NCI-H510A treated with DMSO at 0.1 percent for 48 hours (cell line): ENCODE measurements at regions not wholly inside any gene's neighbourhood (a gene's known extent, or its start where the extent isn't known, plus 50 kb on each side); places are given as distances from the start of the nearest gene placed in this dataset.
A peak's percentile ranks its signal among the peaks of the same experiment; 100 is the strongest.

Experiments
- DNase-seq: peaks from one replicate; lab custom pipeline; 2025; lab: John Stamatoyannopoulos, UW

- no peak for DNase-seq
These were observed 422.5 kb downstream of the LPIN1 start for GRCh38 chr2:12168791-12169388.

GRCh38 chr2:12169721-12170120, 423.3 kb downstream of the LPIN1 start:
- DNase-seq: no peak

- no peak for DNase-seq
These were observed 423.7 kb downstream of the LPIN1 start for GRCh38 chr2:12170121-12170520.

- no peak for DNase-seq
These were observed 427.0 kb downstream of the LPIN1 start for GRCh38 chr2:12173271-12173942.

GRCh38 chr2:12173943-12174340, 427.5 kb downstream of the LPIN1 start:
- DNase-seq: no peak

- no peak for DNase-seq
These were observed 428.9 kb downstream of the LPIN1 start for GRCh38 chr2:12175323-12175722.

- DNase-seq: peak; percentile 44
These were observed 430.4 kb downstream of the LPIN1 start for GRCh38 chr2:12176623-12177454.

GRCh38 chr2:12177455-12178288, 431.2 kb downstream of the LPIN1 start:
- no peak for DNase-seq

- no peak for DNase-seq
These were observed 432.1 kb downstream of the LPIN1 start for GRCh38 chr2:12178289-12179080.

GRCh38 chr2:12180031-12180430, 433.6 kb downstream of the LPIN1 start:
- DNase-seq: no peak

GRCh38 chr2:12183032-12183645, 436.7 kb downstream of the LPIN1 start:
- no peak for DNase-seq

GRCh38 chr2:12192762-12193161, 446.3 kb downstream of the LPIN1 start:
- DNase-seq: no peak

GRCh38 chr2:12194968-12195367, 448.5 kb downstream of the LPIN1 start:
- DNase-seq: no peak

GRCh38 chr2:12196495-12196894, 450.1 kb downstream of the LPIN1 start:
- DNase-seq: no peak

- no peak for DNase-seq
These were observed 450.7 kb downstream of the LPIN1 start for GRCh38 chr2:12197133-12197532.

GRCh38 chr2:12199491-12200211, 453.2 kb downstream of the LPIN1 start:
- no peak for DNase-seq

GRCh38 chr2:12201369-12201768, 454.9 kb downstream of the LPIN1 start:
- no peak for DNase-seq

GRCh38 chr2:12202313-12203075, 456.1 kb downstream of the LPIN1 start:
- no peak for DNase-seq

- no peak for DNase-seq
These were observed 457.1 kb downstream of the LPIN1 start for GRCh38 chr2:12203528-12203927.
